GM12891 (cell line): ENCODE measurements at regions not wholly inside any gene's neighbourhood (a gene's known extent, or its start where the extent isn't known, plus 50 kb on each side); places are given as distances from the start of the nearest gene placed in this dataset.

Source experiments
- POLR2A ChIP-seq: IDR thresholded peaks from 2 replicates; pipeline ENCODE4 v1.6.1; 2011; ENCODE audit warnings: low read depth, low read length, control low read depth
- POLR2AphosphoS5 ChIP-seq: IDR thresholded peaks from 2 replicates; pipeline ENCODE4 v1.6.1; 2011; ENCODE audit warnings: low read depth, low read length, control low read depth
- SPI1 ChIP-seq: IDR thresholded peaks from 2 replicates; pipeline ENCODE4 v1.6.1; 2011; ENCODE audit warnings: low read depth, low read length, control low read depth
- TAF1 ChIP-seq: IDR thresholded peaks from 2 replicates; pipeline ENCODE4 v1.6.1; 2011; ENCODE audit warnings: low read depth, low read length, control low read depth

DNA sequence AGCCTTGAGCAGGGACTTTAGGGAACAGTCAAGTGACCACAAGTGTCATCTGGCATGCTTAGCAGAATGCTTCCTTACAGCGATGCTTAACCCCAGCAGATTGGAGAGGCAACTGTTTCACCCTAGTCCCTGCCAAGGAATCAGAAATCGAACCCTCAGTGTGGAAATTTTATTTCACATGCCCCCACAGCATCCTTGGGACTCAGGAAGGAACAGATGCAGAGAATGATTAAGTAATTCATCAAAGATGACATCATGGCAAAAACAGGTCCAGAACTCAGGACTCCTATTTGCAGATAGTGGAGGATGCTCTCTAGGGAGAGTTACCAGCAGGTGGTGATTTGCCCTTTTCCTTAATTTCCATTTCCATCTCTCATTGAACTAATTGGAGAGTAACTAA lies 333.0 kb upstream of the KAZN start:
- no peak for TF ChIP-seq POLR2A
- TF ChIP-seq SPI1 = no peak
- TF ChIP-seq TAF1 = no peak
- no peak for TF ChIP-seq POLR2AphosphoS5
